Ectodermal cell (in vitro differentiated cells): ENCODE measurements at regions not wholly inside any gene's neighbourhood (a gene's known extent, or its start where the extent isn't known, plus 50 kb on each side); places are given as distances from the start of the nearest gene placed in this dataset.

Source experiments
- H3K27ac ChIP-seq: 2 replicates; pipeline ENCODE4 v1.7.0; 2013; ENCODE audit warnings: mild to moderate bottlenecking, low read depth, low read length; ENCODE audit not compliant: insufficient read depth, poor library complexity, severe bottlenecking
- H3K27me3 ChIP-seq: 2 replicates; pipeline ENCODE4 v1.7.0; 2013; ENCODE audit warnings: mild to moderate bottlenecking, low read length; ENCODE audit not compliant: insufficient read depth, control insufficient read depth, poor library complexity, severe bottlenecking
- H3K36me3 ChIP-seq: one replicate; pipeline ENCODE4 v1.7.0; 2013; ENCODE audit warnings: low read length; ENCODE audit not compliant: control insufficient read depth, insufficient read depth
- H3K4me1 ChIP-seq: one replicate; pipeline ENCODE4 v1.7.0; 2013; ENCODE audit warnings: low read length; ENCODE audit not compliant: control insufficient read depth, insufficient read depth
- H3K4me3 ChIP-seq: 2 replicates; pipeline ENCODE4 v1.7.0; 2013; ENCODE audit warnings: low read depth, low read length, control low read depth; ENCODE audit not compliant: insufficient read depth
- H3K9me3 ChIP-seq: 2 replicates; pipeline ENCODE4 v1.7.0; 2013; ENCODE audit warnings: mild to moderate bottlenecking, low read length, moderate library complexity; ENCODE audit not compliant: control insufficient read depth
- WGBS, 2 experiments: methylation state at CpG; one replicate each; pipeline ENCODE4 v1.1.7; 2013; ENCODE audit warnings: missing lambda C conversion rate in 2 of 2; 5-methylcytosine and 5-hydroxymethylcytosine counted together

GRCh38 chr20:12891643-12892042 is 117.1 kb upstream of the SPTLC3 start:
- H3K9me3 ChIP-seq = no peaks in the 10 kb centered on the region
- no peak overlapping the region for H3K4me3 ChIP-seq

DNA sequence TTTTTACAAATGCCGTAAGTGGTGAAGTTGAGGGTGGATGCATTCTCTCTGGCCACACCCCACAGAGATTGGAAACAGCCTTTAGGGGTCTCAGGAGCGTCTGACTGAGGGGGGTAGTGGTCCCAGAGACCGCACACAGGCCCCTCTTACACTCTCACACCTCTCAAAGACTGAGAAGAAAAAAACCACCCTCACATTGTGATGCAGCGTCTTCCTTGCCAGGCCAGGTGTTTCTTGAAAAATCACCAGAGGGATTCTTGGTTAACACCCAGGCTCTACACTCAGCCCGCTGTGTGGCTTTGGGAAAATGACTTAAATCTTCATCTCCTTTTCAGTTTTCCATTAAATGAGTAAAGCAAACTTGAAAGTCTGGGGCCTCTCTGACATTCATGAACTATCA is 115.8 kb upstream of the SPTLC3 start:
- no peaks in the 10 kb centered on the region for H3K9me3 ChIP-seq
- 70 to 77% methylated on average over 4 to 5 of the region's 5 CpGs for WGBS, 2 experiments
- H3K27ac ChIP-seq = no peak overlapping the region
- H3K4me1 ChIP-seq = no peaks in the 10 kb centered on the region
- no peaks in the 10 kb centered on the region for H3K36me3 ChIP-seq
- no peaks in the 10 kb centered on the region for H3K27me3 ChIP-seq
- no peak overlapping the region for H3K4me3 ChIP-seq

More at GRCh38 chr20:12891643-12892042, 117.1 kb upstream of the SPTLC3 start:
- 95 to 97% methylated on average over 2 to 3 of the region's 3 CpGs for WGBS, 2 experiments
- H3K27me3 ChIP-seq = no peaks in the 10 kb centered on the region
- H3K4me1 ChIP-seq = no peaks in the 10 kb centered on the region
- no peak overlapping the region for H3K27ac ChIP-seq
- no peaks in the 10 kb centered on the region for H3K36me3 ChIP-seq

DNA sequence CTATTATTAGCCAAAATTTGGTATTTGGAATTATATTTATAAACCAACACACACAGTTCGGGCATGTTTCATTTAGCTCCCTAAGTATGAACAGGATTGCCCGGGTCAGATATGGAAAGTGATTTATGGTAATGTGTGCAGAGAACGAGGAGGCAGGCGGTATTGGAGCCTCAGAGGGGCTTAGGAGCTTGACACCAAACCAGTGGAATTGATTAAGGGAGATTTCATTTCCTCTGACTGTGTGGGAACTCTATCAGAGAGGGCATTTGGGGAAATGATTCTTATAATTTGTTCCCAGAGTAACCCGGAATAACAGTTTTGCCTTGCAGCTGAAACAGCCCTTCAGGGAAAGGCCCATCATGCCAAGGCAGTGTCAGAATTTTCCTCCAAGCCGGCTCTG is 115.1 kb upstream of the SPTLC3 start:
- Histone ChIP-seq H3K9me3 (no peaks in the 10 kb centered on the region), H3K4me3 (no peak overlapping the region), H3K36me3 (no peaks in the 10 kb centered on the region), H3K27ac (no peak overlapping the region), H3K4me1 (no peaks in the 10 kb centered on the region), H3K27me3 (no peaks in the 10 kb centered on the region)
- WGBS, 2 experiments = 94 to 96% methylated on average over 6 of the region's 6 CpGs

DNA sequence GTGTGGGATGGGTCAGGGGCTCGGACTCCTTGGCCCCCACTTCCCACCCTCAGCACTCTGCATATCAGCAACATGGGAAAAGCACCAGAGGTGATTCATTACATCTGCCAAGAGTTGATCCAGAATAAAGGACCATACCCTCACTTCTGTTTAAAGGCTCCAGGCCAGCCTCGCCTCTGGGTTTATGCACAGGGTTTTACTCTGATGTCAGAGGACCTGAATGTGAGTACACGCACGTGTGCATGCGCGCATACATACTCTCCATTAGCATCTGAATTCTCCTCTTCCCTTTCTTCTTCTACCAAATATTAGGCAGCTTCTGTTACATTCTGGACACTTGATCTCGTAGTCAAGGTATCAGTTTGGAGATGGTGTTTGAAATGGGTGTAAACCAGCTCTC is 114.7 kb upstream of the SPTLC3 start:
- no peak overlapping the region for H3K4me3 ChIP-seq
- H3K27ac ChIP-seq = no peak overlapping the region
- 96% methylated on average over 7 of the region's 7 CpGs for WGBS, 2 experiments
- no peaks in the 10 kb centered on the region for H3K4me1 ChIP-seq
- H3K9me3 ChIP-seq = no peaks in the 10 kb centered on the region
- H3K36me3 ChIP-seq = no peaks in the 10 kb centered on the region
- no peaks in the 10 kb centered on the region for H3K27me3 ChIP-seq

GRCh38 chr20:12896180-12896579 is 112.6 kb upstream of the SPTLC3 start:
- 90 to 93% methylated on average over 2 of the region's 2 CpGs for WGBS, 2 experiments
- no peak overlapping the region for H3K4me3 ChIP-seq
- H3K9me3 ChIP-seq = no peaks in the 10 kb centered on the region
- H3K27me3 ChIP-seq = no peaks in the 10 kb centered on the region
- no peaks in the 10 kb centered on the region for H3K36me3 ChIP-seq
- H3K4me1 ChIP-seq = no peaks in the 10 kb centered on the region
- no peak overlapping the region for H3K27ac ChIP-seq

DNA sequence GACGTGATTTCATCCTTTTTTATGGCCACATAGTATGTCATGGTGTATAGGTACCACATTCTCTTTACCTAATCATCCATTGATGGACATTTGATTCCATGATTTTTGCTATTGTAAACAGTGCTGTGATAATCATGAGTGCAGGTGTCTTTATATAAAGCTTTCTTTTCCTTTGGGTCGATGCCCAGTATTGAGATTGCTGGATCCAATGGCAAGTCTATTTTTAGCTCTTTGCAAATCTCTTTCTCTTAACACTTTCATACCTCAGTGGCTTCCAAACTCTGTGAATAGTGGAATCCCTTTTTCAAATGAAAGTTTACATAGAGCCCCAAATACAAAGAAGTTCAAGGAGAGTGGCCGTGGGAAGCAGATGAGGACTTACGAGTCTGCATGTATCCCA is 105.8 kb upstream of the SPTLC3 start:
- H3K9me3 ChIP-seq = no peaks in the 10 kb centered on the region
- H3K27ac ChIP-seq = no peak overlapping the region
- 91 to 99% methylated on average over 3 to 4 of the region's 4 CpGs for WGBS, 2 experiments
- no peaks in the 10 kb centered on the region for H3K36me3 ChIP-seq
- no peaks in the 10 kb centered on the region for H3K4me1 ChIP-seq
- no peak overlapping the region for H3K4me3 ChIP-seq
- no peaks in the 10 kb centered on the region for H3K27me3 ChIP-seq

DNA sequence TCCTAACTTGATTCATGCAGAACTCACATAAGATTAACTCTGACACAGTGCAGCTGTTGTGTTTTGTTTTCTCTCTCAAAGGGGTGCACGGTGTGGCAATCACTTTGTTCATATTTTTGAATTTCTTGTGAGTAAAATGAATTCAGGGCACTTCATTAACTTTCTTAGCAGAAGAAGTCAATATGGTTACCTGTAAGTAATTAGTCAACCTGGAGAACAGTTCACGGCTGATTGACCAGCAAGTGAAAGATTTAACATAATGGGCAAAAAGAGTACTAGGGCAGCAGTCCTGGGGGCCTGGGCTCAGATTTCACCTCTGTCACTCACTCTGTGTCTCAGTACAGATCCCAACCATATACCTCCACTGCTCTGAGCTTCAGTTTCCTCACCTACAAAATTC is 102.4 kb upstream of the SPTLC3 start:
- H3K27ac ChIP-seq = no peak overlapping the region
- WGBS, 2 experiments = 83 to 84% methylated on average over 2 of the region's 2 CpGs

DNA sequence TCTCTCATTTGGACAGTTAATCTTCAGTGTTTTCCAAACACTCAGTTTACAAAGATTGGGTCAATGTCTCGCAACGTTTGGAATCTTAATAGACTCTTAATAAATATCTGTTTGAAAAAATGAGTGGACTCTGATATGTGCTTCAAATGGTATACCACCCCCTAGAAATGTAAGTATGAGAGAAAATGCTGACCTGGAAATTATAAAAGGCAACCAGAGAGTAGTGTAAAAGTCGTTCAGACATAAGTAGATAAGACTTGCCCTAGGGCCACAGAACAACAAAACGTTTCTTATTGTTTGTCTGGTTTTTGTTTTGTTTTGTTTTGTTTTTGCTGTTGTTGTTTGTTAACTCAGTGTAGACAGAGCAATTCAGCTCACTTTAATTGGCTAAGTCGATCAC is 97.4 kb upstream of the SPTLC3 start:
- no peaks in the 10 kb centered on the region for H3K4me1 ChIP-seq
- H3K36me3 ChIP-seq = no peaks in the 10 kb centered on the region
- 94 to 95% methylated on average over 3 to 5 of the region's 5 CpGs for WGBS, 2 experiments
- no peaks in the 10 kb centered on the region for H3K27me3 ChIP-seq
- no peak overlapping the region for H3K27ac ChIP-seq
- H3K4me3 ChIP-seq = no peak overlapping the region
- no peaks in the 10 kb centered on the region for H3K9me3 ChIP-seq

More for the DNA sequence above, 102.4 kb upstream of the SPTLC3 start:
- Histone ChIP-seq H3K4me3 (no peak overlapping the region), H3K36me3 (no peaks in the 10 kb centered on the region), H3K9me3 (no peaks in the 10 kb centered on the region), H3K27me3 (no peaks in the 10 kb centered on the region), H3K4me1 (no peaks in the 10 kb centered on the region)

DNA sequence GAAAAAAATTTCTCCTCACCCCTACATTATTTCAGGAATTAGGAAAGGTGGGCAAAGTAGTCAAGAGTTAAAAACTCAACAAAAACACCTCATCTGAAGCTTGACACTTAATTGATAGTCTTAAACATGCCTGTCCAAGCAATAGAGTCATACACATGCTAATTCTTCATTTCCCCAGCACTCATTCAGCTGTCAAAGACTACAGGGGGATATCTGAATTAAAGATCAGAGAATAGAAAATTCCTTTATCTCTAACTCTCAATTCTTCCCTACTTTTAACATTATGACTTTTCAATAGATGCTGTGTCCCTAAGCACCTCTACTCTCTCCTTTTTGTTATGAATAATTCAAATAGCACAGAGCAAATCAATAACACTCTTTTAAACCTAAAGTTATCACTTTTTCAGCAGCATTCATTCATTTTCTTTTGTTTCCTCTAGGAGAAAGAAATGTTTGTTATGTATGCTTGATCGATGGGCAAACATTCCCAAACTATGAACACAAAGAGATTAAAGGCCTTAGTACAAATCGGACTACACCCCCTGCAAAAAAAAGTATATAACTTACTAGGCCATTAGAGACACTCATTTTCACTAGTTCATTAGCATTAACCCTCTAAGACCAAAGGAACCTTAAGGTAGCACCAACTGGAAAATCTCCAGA is 94.9 kb upstream of the SPTLC3 start:
- Histone ChIP-seq H3K27ac (no peak overlapping the region), H3K27me3 (no peaks in the 10 kb centered on the region), H3K36me3 (no peaks in the 10 kb centered on the region), H3K4me1 (no peaks in the 10 kb centered on the region), H3K4me3 (no peak overlapping the region), H3K9me3 (no peaks in the 10 kb centered on the region)
- WGBS, 2 experiments = 93 to 97% methylated on average over 1 to 2 of the region's 2 CpGs

DNA sequence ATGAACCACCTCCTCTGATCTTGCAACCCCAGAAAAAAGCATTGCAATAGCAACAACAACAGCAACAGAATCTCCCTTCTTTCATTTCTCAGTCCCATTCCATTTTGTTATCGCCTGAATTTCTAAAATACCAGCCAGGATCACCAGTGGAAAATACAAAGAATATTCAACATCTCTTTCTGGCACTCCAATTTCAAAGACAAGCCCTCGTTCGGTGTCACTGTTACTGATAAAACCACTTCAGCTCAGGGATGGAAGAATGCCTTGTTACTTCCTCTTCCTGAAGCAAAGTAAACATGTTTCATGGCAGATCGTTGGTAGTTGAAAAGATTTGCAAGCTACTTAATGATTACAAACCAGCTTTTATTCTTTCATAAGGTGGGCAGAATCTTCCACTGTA is 94.0 kb upstream of the SPTLC3 start:
- H3K4me3 ChIP-seq = no peak overlapping the region
- H3K36me3 ChIP-seq = no peaks in the 10 kb centered on the region
- no peak overlapping the region for H3K27ac ChIP-seq
- H3K4me1 ChIP-seq = no peaks in the 10 kb centered on the region
- H3K9me3 ChIP-seq = no peaks in the 10 kb centered on the region
- H3K27me3 ChIP-seq = no peaks in the 10 kb centered on the region
- WGBS, 2 experiments = 92 to 95% methylated on average over 4 of the region's 4 CpGs

DNA sequence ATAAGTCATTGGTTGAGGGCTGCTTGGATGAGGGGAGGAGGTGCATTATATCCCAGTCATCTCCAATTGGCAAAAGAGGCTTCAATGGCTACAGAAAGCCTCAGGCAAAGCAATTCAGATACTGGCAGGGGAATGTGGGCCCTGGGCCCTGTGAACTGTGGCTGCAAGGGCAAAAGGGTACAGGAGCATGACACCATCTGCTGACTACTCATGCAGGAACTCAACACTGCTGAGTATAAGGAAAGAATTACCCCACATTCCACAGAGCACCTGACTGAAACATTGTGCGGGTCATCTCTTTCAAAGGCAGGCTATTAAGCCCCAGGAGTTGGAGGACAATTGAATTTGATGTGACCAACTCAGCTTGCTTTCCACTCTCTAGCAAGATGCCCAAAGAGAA is 92.1 kb upstream of the SPTLC3 start:
- 86% methylated on average over 1 of the region's 1 CpG for WGBS, 2 experiments
- Histone ChIP-seq H3K27me3 (no peaks in the 10 kb centered on the region), H3K9me3 (no peaks in the 10 kb centered on the region), H3K4me1 (no peaks in the 10 kb centered on the region), H3K27ac (no peak overlapping the region), H3K36me3 (no peaks in the 10 kb centered on the region), H3K4me3 (no peak overlapping the region)
